HG03442 (cell line): ENCODE measurements at regions not wholly inside any gene's neighbourhood (a gene's known extent, or its start where the extent isn't known, plus 50 kb on each side); places are given as distances from the start of the nearest gene placed in this dataset.

Experiments
- ATAC-seq: cut with Tn5 transposase; IDR thresholded peaks from one replicate; pipeline ENCODE4 v1.9.1; 2021; ENCODE audit warnings: mild to moderate bottlenecking, moderate library complexity; ENCODE audit not compliant: unreplicated experiment

- ATAC-seq = no peak
These were observed 1176.3 kb downstream of the CDH18 start for GRCh38 chr5:18811661-18812060.

- ATAC-seq = no peak
These were observed 1159.6 kb downstream of the CDH18 start for GRCh38 chr5:18828351-18828750.

- no peak for ATAC-seq
These were observed 1158.5 kb downstream of the CDH18 start for GRCh38 chr5:18829539-18829938.

GRCh38 chr5:18850216-18850615, 1137.8 kb downstream of the CDH18 start:
- ATAC-seq = no peak

- ATAC-seq = no peak
These were observed 1115.0 kb downstream of the CDH18 start for GRCh38 chr5:18872978-18873377.

GRCh38 chr5:18876565-18876964, 1111.4 kb downstream of the CDH18 start:
- no peak for ATAC-seq

GRCh38 chr5:18881615-18882014, 1106.4 kb downstream of the CDH18 start:
- no peak for ATAC-seq

GRCh38 chr5:18882154-18882553, 1105.8 kb downstream of the CDH18 start:
- ATAC-seq = no peak

GRCh38 chr5:18888821-18889220, 1099.2 kb downstream of the CDH18 start:
- ATAC-seq = no peak

- no peak for ATAC-seq
These were observed 1087.4 kb downstream of the CDH18 start for GRCh38 chr5:18900644-18901043.

GRCh38 chr5:18920966-18921365, 1067.0 kb downstream of the CDH18 start:
- ATAC-seq = no peak

- ATAC-seq = no peak
These were observed 1055.9 kb downstream of the CDH18 start for GRCh38 chr5:18932081-18932480.

GRCh38 chr5:18944771-18945170, 1043.2 kb downstream of the CDH18 start:
- no peak for ATAC-seq

GRCh38 chr5:18954239-18954638, 1033.8 kb downstream of the CDH18 start:
- ATAC-seq = no peak

- ATAC-seq = no peak
These were observed 1028.5 kb downstream of the CDH18 start for GRCh38 chr5:18959535-18959934.

- no peak for ATAC-seq
These were observed 1026.8 kb downstream of the CDH18 start for GRCh38 chr5:18961234-18961633.

GRCh38 chr5:18965893-18966292, 1022.1 kb downstream of the CDH18 start:
- ATAC-seq = no peak

- no peak for ATAC-seq
These were observed 1020.4 kb downstream of the CDH18 start for GRCh38 chr5:18967637-18968036.

- no peak for ATAC-seq
These were observed 1019.0 kb downstream of the CDH18 start for GRCh38 chr5:18968966-18969365.

GRCh38 chr5:18970000-18970399, 1018.0 kb downstream of the CDH18 start:
- no peak for ATAC-seq

GRCh38 chr5:18972177-18972576, 1015.8 kb downstream of the CDH18 start:
- no peak for ATAC-seq

GRCh38 chr5:18975624-18976023, 1012.4 kb downstream of the CDH18 start:
- no peak for ATAC-seq

GRCh38 chr5:18977880-18978279, 1010.1 kb downstream of the CDH18 start:
- ATAC-seq = no peak

GRCh38 chr5:18984559-18985080, 1003.4 kb downstream of the CDH18 start:
- no peak for ATAC-seq
